OCI-LY7 (cell line): ENCODE measurements at regions not wholly inside any gene's neighbourhood (a gene's known extent, or its start where the extent isn't known, plus 50 kb on each side); places are given as distances from the start of the nearest gene placed in this dataset.

Source experiments
- BruUV-seq: library from RNA; stranded (reverse); fragments of 400-500 nt; replicated peaks from 2 replicates; lab custom pipeline; 2021; lab: Mats Ljungman, UMichigan
- CTCF ChIA-PET: fragments of 300-600 bp; sonication (Branson Sonifier 250); formaldehyde crosslinking; loops from one replicate; lab custom pipeline; 2022; ENCODE audit warnings: antibody characterized with exemption; ENCODE audit not compliant: unreplicated experiment; lab: Charles Lee
- POLR2A ChIA-PET: fragments of 300-600 bp; sonication (Branson Sonifier 250); formaldehyde crosslinking; loops from one replicate; lab custom pipeline; 2022; ENCODE audit warnings: antibody characterized with exemption; lab: Charles Lee
- DNase-seq: peaks from one replicate; pipeline ENCODE4 v3.0.0-alpha.2; 2015; ENCODE audit warnings: low spot score
- H2AFZ ChIP-seq: fragments of 200-600 bp; sonication (generic), shearing (Covaris generic); 2 replicates; pipeline ENCODE4 v1.6.1; 2014; ENCODE audit warnings: mild to moderate bottlenecking, antibody characterized with exemption, low read length, moderate library complexity
- H3K27ac ChIP-seq: fragments of 200-600 bp; sonication (generic); 2 replicates; pipeline ENCODE4 v1.5.1; 2014; ENCODE audit warnings: mixed run types, low read depth, mild to moderate bottlenecking, moderate library complexity, low read length, inconsistent platforms; ENCODE audit not compliant: poor library complexity, severe bottlenecking
- H3K36me3 ChIP-seq: fragments of 200-600 bp; sonication (generic); 2 replicates; pipeline ENCODE4 v1.6.1; 2014; ENCODE audit warnings: mild to moderate bottlenecking, antibody characterized with exemption, low read length, moderate library complexity, mixed read lengths; ENCODE audit not compliant: insufficient read depth
- H3K4me1 ChIP-seq: fragments of 200-600 bp; sonication (generic); 2 replicates; pipeline ENCODE4 v1.5.1; 2014; ENCODE audit warnings: mild to moderate bottlenecking, low read length; ENCODE audit not compliant: insufficient read depth, poor library complexity, severe bottlenecking
- H3K4me2 ChIP-seq: fragments of 200-600 bp; sonication (generic); 2 replicates; pipeline ENCODE4 v1.6.1; 2014; ENCODE audit warnings: mild to moderate bottlenecking, low read length
- H3K4me3 ChIP-seq: fragments of 200-600 bp; sonication (generic); 2 replicates; pipeline ENCODE4 v1.5.1; 2014; ENCODE audit warnings: mild to moderate bottlenecking, low read depth, low read length; ENCODE audit not compliant: poor library complexity, severe bottlenecking
- H3K79me2 ChIP-seq: fragments of 200-600 bp; sonication (generic); 2 replicates; pipeline ENCODE4 v1.6.1; 2016; ENCODE audit warnings: low read depth, mild to moderate bottlenecking, low read length, moderate library complexity, mixed read lengths; ENCODE audit not compliant: insufficient read depth
- H3K9me2 ChIP-seq: fragments of 200-600 bp; sonication (generic); 2 replicates; pipeline ENCODE4 v1.6.1; 2016; ENCODE audit warnings: mild to moderate bottlenecking, low read length, mixed read lengths; ENCODE audit not compliant: insufficient read depth
- H3K9me3 ChIP-seq: fragments of 200-600 bp; sonication (generic); 2 replicates; pipeline ENCODE4 v1.6.1; 2014; ENCODE audit warnings: mild to moderate bottlenecking, mixed run types, low read length, mixed read lengths
- H4K20me1 ChIP-seq: fragments of 200-600 bp; sonication (generic); 2 replicates; pipeline ENCODE4 v1.6.1; 2014; ENCODE audit warnings: mild to moderate bottlenecking, antibody characterized with exemption, low read length, moderate library complexity, mixed read lengths; ENCODE audit not compliant: insufficient read depth
- EZH2phosphoT487 ChIP-seq: fragments of 200-600 bp; sonication (generic); IDR thresholded peaks from 2 replicates; pipeline ENCODE4 v1.6.1; 2018; ENCODE audit warnings: low read depth, borderline replicate concordance, mild to moderate bottlenecking, mixed run types, antibody characterized with exemption, low read length, moderate library complexity, mixed read lengths
- intact Hi-C: fragments of 100-400 bp; cut with micrococcal nuclease; formaldehyde crosslinking; loops from one replicate; pipeline ENCODE4 v1.10.0; 2022; ENCODE audit not compliant: unreplicated experiment
- TF ChIP-seq, protein P1 (sequence below): fragments of 200-600 bp; sonication (generic); conservative IDR thresholded peaks from 2 replicates; pipeline ENCODE4 v1.5.1; 2014; ENCODE audit warnings: mild to moderate bottlenecking, antibody characterized with exemption, low read length, moderate library complexity, mixed read lengths

DNA sequence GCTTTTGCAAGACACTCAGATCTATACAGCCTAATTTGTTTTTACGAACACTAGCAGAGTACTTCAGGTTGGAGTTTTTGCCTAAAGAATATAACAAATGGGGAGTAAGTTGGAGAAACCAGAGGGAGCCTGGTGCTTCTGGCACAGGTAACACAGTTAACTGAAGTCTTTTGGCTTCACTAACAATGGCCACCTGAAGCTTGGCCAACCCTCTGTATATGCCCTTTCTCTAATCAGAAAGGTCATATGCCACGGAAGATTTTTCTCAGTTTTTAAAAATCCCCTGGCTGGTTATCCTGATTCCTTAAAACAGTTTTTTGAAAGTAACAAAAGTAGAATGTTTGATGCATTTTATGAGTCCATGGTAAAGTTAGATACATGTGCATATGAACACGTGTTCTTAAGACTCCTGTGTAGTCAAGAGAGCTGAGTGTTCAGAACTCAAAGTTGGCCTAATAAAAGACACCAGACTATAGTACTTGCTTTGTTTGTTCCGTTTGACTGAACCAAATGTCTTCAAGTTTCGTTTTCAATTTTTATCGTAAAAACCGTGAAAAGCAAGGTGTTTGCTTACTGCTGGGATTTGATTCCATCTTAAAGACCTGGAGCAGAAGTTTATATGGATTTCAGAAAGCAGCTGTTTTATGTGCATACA lies 137.5 kb downstream of the KCNRG start:
- intact Hi-C loops, result loop anchor here (2.0 kb wide), 2 partner anchors 22 to 68 kb away; no protein-coding TSS in a partner anchor
- Histone ChIP-seq H3K9me2 (no peaks in the 10 kb centered on the region), H3K4me2 (peak overlapping the region; percentile 67), H2AFZ (peak overlapping the region; percentile 87), H3K4me1 (peaks cover 49% of the 10 kb centered on the region), H3K36me3 (no peaks in the 10 kb centered on the region), H3K79me2 (no peaks in the 10 kb centered on the region), H4K20me1 (no peaks in the 10 kb centered on the region), H3K4me3 (peak overlapping the region; percentile 52), H3K27ac (peak overlapping the region; percentile 79), H3K9me3 (no peaks in the 10 kb centered on the region)
- DNase-seq, result peak; percentile 81
- POLR2A ChIA-PET, result interaction anchor here (0.6 to 2.3 kb wide), 7 partner anchors 15 to 740 kb away, joined by 3 to 8 read pairs (median 3); no protein-coding TSS in a partner anchor
- TF ChIP-seq EZH2phosphoT487, result no peak
- TF ChIP-seq, protein P1, sequence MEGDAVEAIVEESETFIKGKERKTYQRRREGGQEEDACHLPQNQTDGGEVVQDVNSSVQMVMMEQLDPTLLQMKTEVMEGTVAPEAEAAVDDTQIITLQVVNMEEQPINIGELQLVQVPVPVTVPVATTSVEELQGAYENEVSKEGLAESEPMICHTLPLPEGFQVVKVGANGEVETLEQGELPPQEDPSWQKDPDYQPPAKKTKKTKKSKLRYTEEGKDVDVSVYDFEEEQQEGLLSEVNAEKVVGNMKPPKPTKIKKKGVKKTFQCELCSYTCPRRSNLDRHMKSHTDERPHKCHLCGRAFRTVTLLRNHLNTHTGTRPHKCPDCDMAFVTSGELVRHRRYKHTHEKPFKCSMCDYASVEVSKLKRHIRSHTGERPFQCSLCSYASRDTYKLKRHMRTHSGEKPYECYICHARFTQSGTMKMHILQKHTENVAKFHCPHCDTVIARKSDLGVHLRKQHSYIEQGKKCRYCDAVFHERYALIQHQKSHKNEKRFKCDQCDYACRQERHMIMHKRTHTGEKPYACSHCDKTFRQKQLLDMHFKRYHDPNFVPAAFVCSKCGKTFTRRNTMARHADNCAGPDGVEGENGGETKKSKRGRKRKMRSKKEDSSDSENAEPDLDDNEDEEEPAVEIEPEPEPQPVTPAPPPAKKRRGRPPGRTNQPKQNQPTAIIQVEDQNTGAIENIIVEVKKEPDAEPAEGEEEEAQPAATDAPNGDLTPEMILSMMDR, result no peak
- BruUV-seq, result no TSS peak
- CTCF ChIA-PET, result no interaction called here

DNA sequence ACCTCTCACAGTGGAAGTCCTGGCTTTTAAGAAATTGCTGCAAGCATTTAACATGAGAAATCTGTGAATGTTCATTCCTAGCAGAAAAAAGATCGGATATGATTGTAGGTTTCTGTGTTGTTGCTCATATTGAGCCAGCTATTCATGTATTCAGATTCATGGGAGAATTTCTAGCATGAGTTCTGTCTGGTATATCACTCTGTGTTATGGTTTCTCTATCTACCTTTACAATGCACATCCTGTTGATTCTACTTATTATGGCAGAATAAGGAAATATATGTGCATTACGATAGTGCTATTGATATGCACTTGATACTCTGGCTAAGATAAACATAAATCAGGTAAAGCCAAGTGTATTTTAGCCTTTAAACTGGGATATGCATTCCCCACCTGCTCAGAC lies 138.2 kb downstream of the KCNRG start:
- Histone ChIP-seq H3K36me3 (no peaks in the 10 kb centered on the region), H4K20me1 (no peaks in the 10 kb centered on the region), H3K9me3 (no peaks in the 10 kb centered on the region), H3K27ac (peak overlapping the region; percentile 79), H3K4me2 (peak overlapping the region; percentile 67), H3K4me3 (peak overlapping the region; percentile 52), H3K4me1 (peaks cover 52% of the 10 kb centered on the region), H3K9me2 (no peaks in the 10 kb centered on the region), H3K79me2 (no peaks in the 10 kb centered on the region), H2AFZ (peak overlapping the region; percentile 87)
- intact Hi-C loops, result loop anchor here (2.0 kb wide), 2 partner anchors 23 to 69 kb away; no protein-coding TSS in a partner anchor
- no TSS peak for BruUV-seq
- DNase-seq, result peak; percentile 18
- no peak for TF ChIP-seq EZH2phosphoT487
- TF ChIP-seq, protein P1, result no peak
- ChIA-PET CTCF (no interaction called here), POLR2A (interaction anchor here (0.6 to 2.3 kb wide), 11 partner anchors 13 to 739 kb away, joined by 3 to 8 read pairs (median 3); no protein-coding TSS in a partner anchor)

DNA sequence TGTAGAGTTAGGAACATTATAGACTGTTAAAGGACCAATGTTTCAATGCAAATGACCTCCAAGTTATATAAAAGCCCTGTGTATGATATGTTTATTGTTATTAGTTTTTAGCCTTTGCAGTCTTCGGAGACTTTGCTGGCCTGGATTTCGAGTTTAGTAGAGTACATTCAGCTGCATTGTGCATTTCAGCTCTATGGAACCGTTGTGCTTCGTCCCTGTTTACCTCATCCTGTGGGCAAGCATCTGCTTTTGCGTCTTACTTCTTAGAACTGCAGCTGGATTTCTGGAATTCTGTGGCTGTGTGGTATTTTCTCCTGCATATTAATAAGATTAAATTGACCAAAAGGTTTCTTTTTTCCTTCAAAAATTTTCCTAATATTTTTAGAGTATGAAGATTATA lies 138.6 kb downstream of the KCNRG start:
- no peaks in the 10 kb centered on the region for H3K9me2 ChIP-seq
- ChIA-PET CTCF (no interaction called here), POLR2A (interaction anchor here (0.6 to 2.3 kb wide), 7 partner anchors 13 to 556 kb away, joined by 3 to 8 read pairs (median 3); no protein-coding TSS in a partner anchor)

More for the DNA sequence above, 138.6 kb downstream of the KCNRG start:
- no peaks in the 10 kb centered on the region for H3K36me3 ChIP-seq
- H3K27ac ChIP-seq, result peak overlapping the region; percentile 79
- intact Hi-C loops, result loop anchor here (2.0 kb wide), 2 partner anchors 23 to 69 kb away; no protein-coding TSS in a partner anchor
- TF ChIP-seq, protein P1, result no peak
- TF ChIP-seq EZH2phosphoT487, result no peak
- BruUV-seq, result no TSS peak
- H4K20me1 ChIP-seq, result no peaks in the 10 kb centered on the region
- peak overlapping the region; percentile 67 for H3K4me2 ChIP-seq
- H3K4me1 ChIP-seq, result peaks cover 57% of the 10 kb centered on the region
- H3K9me3 ChIP-seq, result no peaks in the 10 kb centered on the region
- H2AFZ ChIP-seq, result peak overlapping the region; percentile 87
- peak overlapping the region; percentile 52 for H3K4me3 ChIP-seq
- DNase-seq, result no peak
- no peaks in the 10 kb centered on the region for H3K79me2 ChIP-seq
